H1 (cell line): ENCODE measurements at regions not wholly inside any gene's neighbourhood (a gene's known extent, or its start where the extent isn't known, plus 50 kb on each side); places are given as distances from the start of the nearest gene placed in this dataset.

Experiments
- CTCF ChIA-PET: fragments of 300-600 bp; sonication (Branson Sonifier 250); formaldehyde crosslinking; loops from one replicate; lab custom pipeline; 2021; ENCODE audit not compliant: partially characterized antibody; lab: Charles Lee
- POLR2A ChIA-PET: fragments of 300-600 bp; sonication (Branson Sonifier 250); formaldehyde crosslinking; loops from one replicate; lab custom pipeline; 2021; ENCODE audit warnings: inconsistent platforms; ENCODE audit not compliant: partially characterized antibody; lab: Charles Lee
- DNase-seq, 2 experiments: peaks; one replicate each; pipeline versions ENCODE4 v3.0.0 to v3.0.0-alpha.2; 2010 to 2022; ENCODE audit warnings: low spot score in 2 of 2, low read depth in 1 of 2, mixed read lengths in 1 of 2
- FAIRE-seq: peaks from 2 replicates; lab custom pipeline; 2011; peaks lifted over from hg19 to GRCh38; lab: Jason Lieb, UNC
- H2AFZ ChIP-seq: 2 replicates; pipeline ENCODE4 v1.8.1; 2012; ENCODE audit warnings: low read length, inconsistent platforms
- H2AK5ac ChIP-seq: 2 replicates; pipeline ENCODE4 v1.6.1; 2013; ENCODE audit warnings: low read depth, low read length
- H2BK120ac ChIP-seq: replicated peaks from 2 replicates; pipeline ENCODE3; 2013; ENCODE audit warnings: low read depth, low read length, inconsistent platforms
- H2BK12ac ChIP-seq: 2 replicates; pipeline ENCODE4 v1.6.1; 2013; ENCODE audit warnings: low read depth, low read length
- H2BK15ac ChIP-seq: 2 replicates; pipeline ENCODE4 v1.6.1; 2013; ENCODE audit warnings: low read length
- H2BK20ac ChIP-seq: 2 replicates; pipeline ENCODE4 v1.6.1; 2013; ENCODE audit warnings: low read length
- H2BK5ac ChIP-seq: 2 replicates; pipeline ENCODE4 v1.6.1; 2013; ENCODE audit warnings: low read depth, low read length
- H3K14ac ChIP-seq: 2 replicates; pipeline ENCODE4 v1.6.1; 2013; ENCODE audit warnings: inconsistent platforms; ENCODE audit not compliant: insufficient read length
- H3K18ac ChIP-seq: 2 replicates; pipeline ENCODE4 v1.6.1; 2013; ENCODE audit warnings: low read length; ENCODE audit errors: extremely low read depth
- H3K23ac ChIP-seq: 2 replicates; pipeline ENCODE4 v1.6.1; 2013; ENCODE audit warnings: inconsistent platforms; ENCODE audit not compliant: insufficient read length
- H3K23me2 ChIP-seq: 2 replicates; pipeline ENCODE4 v1.6.1; 2013; ENCODE audit warnings: low read depth, low read length
- H3K27ac ChIP-seq: 2 replicates; pipeline ENCODE4 v1.6.1; 2011; ENCODE audit warnings: low read depth, low read length, inconsistent platforms
- H3K27me3 ChIP-seq, 4 experiments: replicated peaks in 1 of 4; 1 replicate in 1 of 4; 2 replicates in 3 of 4; pipeline versions ENCODE4 v1.6.1 to v1.8.1; 2011 to 2013; ENCODE audit warnings: low read length in 3 of 4, mild to moderate bottlenecking in 3 of 4, inconsistent platforms in 2 of 4, mixed read lengths in 2 of 4, moderate library complexity in 1 of 4; ENCODE audit not compliant: control insufficient read depth in 3 of 4, insufficient read depth in 3 of 4; ENCODE audit errors: extremely low read depth in 1 of 4
- H3K36me3 ChIP-seq, 4 experiments: 2 replicates each; pipeline versions ENCODE4 v1.6.1 to v1.8.1; 2011 to 2013; ENCODE audit warnings: mild to moderate bottlenecking in 4 of 4, low read length in 3 of 4, moderate library complexity in 2 of 4, control low read depth in 1 of 4, inconsistent platforms in 1 of 4; ENCODE audit not compliant: insufficient read depth in 4 of 4, control insufficient read depth in 2 of 4
- H3K4ac ChIP-seq: replicated peaks from 2 replicates; pipeline ENCODE3; 2013; ENCODE audit warnings: low read length, low read depth, mixed read lengths, inconsistent platforms; ENCODE audit not compliant: insufficient read length
- H3K4me1 ChIP-seq, 4 experiments: replicated peaks in 1 of 4; 1 replicate in 1 of 4; 2 replicates in 3 of 4; pipeline versions ENCODE4 v1.6.1 to v1.8.1; 2011 to 2013; ENCODE audit warnings: low read length in 3 of 4, inconsistent platforms in 2 of 4, mixed read lengths in 1 of 4; ENCODE audit not compliant: insufficient read depth in 4 of 4, control insufficient read depth in 3 of 4
- H3K4me2 ChIP-seq, 2 experiments: 2 replicates each; pipeline versions ENCODE4 v1.6.1 to v1.8.1; 2011 to 2013; ENCODE audit warnings: low read depth in 2 of 2, low read length in 2 of 2, control low read depth in 1 of 2, inconsistent platforms in 1 of 2, mild to moderate bottlenecking in 1 of 2; ENCODE audit not compliant: insufficient read depth in 1 of 2
- H3K4me3 ChIP-seq, 4 experiments: fragments of 200-600, 300-600 bp in 1 of 4; sonication (generic), shearing (Covaris generic), sonication (Bioruptor Twin) in 1 of 4; 2 replicates each; pipeline versions ENCODE4 v1.5.1 to v1.8.1; 2011 to 2016; ENCODE audit warnings: low read length in 4 of 4, low read depth in 3 of 4, control low read depth in 2 of 4, inconsistent platforms in 2 of 4, mild to moderate bottlenecking in 2 of 4, mixed read lengths in 1 of 4, moderate library complexity in 1 of 4; ENCODE audit not compliant: insufficient read depth in 2 of 4; ENCODE audit errors: extremely low read depth in 1 of 4
- H3K56ac ChIP-seq: replicated peaks from 2 replicates; pipeline ENCODE3; 2013; ENCODE audit warnings: low read depth, mild to moderate bottlenecking, mixed read lengths, low read length, inconsistent platforms; ENCODE audit not compliant: insufficient read length
- H3K79me1 ChIP-seq: 2 replicates; pipeline ENCODE4 v1.6.1; 2013; ENCODE audit warnings: low read depth, low read length, control low read depth
- H3K79me2 ChIP-seq, 2 experiments: 2 replicates each; pipeline versions ENCODE4 v1.6.1 to v1.8.1; 2012 to 2013; ENCODE audit warnings: low read length in 2 of 2, mild to moderate bottlenecking in 2 of 2, inconsistent platforms in 1 of 2; ENCODE audit not compliant: insufficient read depth in 2 of 2, control insufficient read depth in 1 of 2
- H3K9ac ChIP-seq, 4 experiments: replicated peaks in 1 of 4; 1 replicate in 1 of 4; 2 replicates in 3 of 4; pipeline versions ENCODE4 v1.6.1 to v1.8.1; 2011 to 2013; ENCODE audit warnings: low read depth in 3 of 4, low read length in 3 of 4, control low read depth in 2 of 4, mild to moderate bottlenecking in 2 of 4, moderate library complexity in 2 of 4, inconsistent platforms in 1 of 4; ENCODE audit errors: extremely low read depth in 1 of 4
- H3K9me3 ChIP-seq, 2 experiments: 2 replicates each; pipeline versions ENCODE4 v1.6.1 to v1.8.1; 2012 to 2013; ENCODE audit warnings: mild to moderate bottlenecking in 2 of 2, moderate library complexity in 2 of 2, control low read depth in 1 of 2, inconsistent platforms in 1 of 2, low read depth in 1 of 2, low read length in 1 of 2, mixed read lengths in 1 of 2; ENCODE audit not compliant: insufficient read depth in 2 of 2
- H4K20me1 ChIP-seq, 2 experiments: replicated peaks in 1 of 2; 2 replicates each; pipeline versions ENCODE3 to v1.8.1; 2011 to 2013; ENCODE audit warnings: inconsistent platforms in 2 of 2, low read length in 2 of 2, mild to moderate bottlenecking in 1 of 2; ENCODE audit not compliant: insufficient read depth in 2 of 2, control insufficient read depth in 1 of 2
- H4K5ac ChIP-seq: 2 replicates; pipeline ENCODE4 v1.6.1; 2013; ENCODE audit warnings: low read length, low read depth, mixed read lengths, inconsistent platforms; ENCODE audit not compliant: insufficient read length
- H4K8ac ChIP-seq: 2 replicates; pipeline ENCODE4 v1.8.0; 2013; ENCODE audit warnings: mild to moderate bottlenecking, moderate library complexity, low read length, inconsistent platforms; ENCODE audit not compliant: insufficient read depth; ENCODE audit errors: extremely low read depth
- H4K91ac ChIP-seq: replicated peaks from 2 replicates; pipeline ENCODE3; 2013; ENCODE audit warnings: low read length, mixed read lengths, inconsistent platforms; ENCODE audit not compliant: insufficient read length
- BRCA1 ChIP-seq: IDR thresholded peaks from 2 replicates; pipeline ENCODE4 v1.6.1; 2012; ENCODE audit warnings: low read depth, low read length, improper control_type of control experiment
- CBX5 ChIP-seq: fragments of 300-800, 300-1000 bp; sonication (generic); IDR thresholded peaks from 2 replicates; pipeline ENCODE4 v1.7.1; 2016; ENCODE audit warnings: antibody characterized with exemption, low read length, low read depth
- CEBPB ChIP-seq: IDR thresholded peaks from 2 replicates; pipeline ENCODE4 v1.6.1; 2012; ENCODE audit warnings: low read depth, low read length
- RAD21 ChIP-seq, 2 experiments: IDR thresholded peaks in 1 of 2; conservative IDR thresholded peaks in 1 of 2; 2 replicates each; pipeline ENCODE4 v1.6.1; 2011; ENCODE audit warnings: low read depth in 2 of 2, low read length in 2 of 2, improper control_type of control experiment in 1 of 2, inconsistent platforms in 1 of 2, mild to moderate bottlenecking in 1 of 2, moderate library complexity in 1 of 2
- RBBP5 ChIP-seq: IDR thresholded peaks from 2 replicates; pipeline ENCODE4 v1.7.1; 2012; ENCODE audit warnings: low read depth, mild to moderate bottlenecking, inconsistent platforms, low read length, moderate library complexity, borderline replicate concordance
- RFX5 ChIP-seq: IDR thresholded peaks from 2 replicates; pipeline ENCODE4 v1.6.1; 2011; ENCODE audit warnings: low read depth, low read length, improper control_type of control experiment, borderline replicate concordance
- RXRA ChIP-seq: IDR thresholded peaks from 2 replicates; pipeline ENCODE4 v1.6.1; 2011; ENCODE audit warnings: low read depth, mild to moderate bottlenecking, low read length, moderate library complexity; ENCODE audit not compliant: insufficient read depth
- SIN3A ChIP-seq, 2 experiments: IDR thresholded peaks in 1 of 2; conservative IDR thresholded peaks in 1 of 2; 2 replicates each; pipeline ENCODE4 v1.6.1; 2011 to 2012; ENCODE audit warnings: low read length in 2 of 2, improper control_type of control experiment in 1 of 2, low read depth in 1 of 2, mild to moderate bottlenecking in 1 of 2
- SP2 ChIP-seq: IDR thresholded peaks from 2 replicates; pipeline ENCODE4 v1.6.1; 2012; ENCODE audit warnings: mild to moderate bottlenecking, low read length, inconsistent platforms
- SP4 ChIP-seq: IDR thresholded peaks from 2 replicates; pipeline ENCODE4 v1.6.1; 2012; ENCODE audit warnings: low read length, inconsistent platforms
- TBP ChIP-seq: IDR thresholded peaks from 2 replicates; pipeline ENCODE4 v1.6.1; 2011; ENCODE audit warnings: low read depth, low read length, improper control_type of control experiment
- TCF12 ChIP-seq: IDR thresholded peaks from 2 replicates; pipeline ENCODE4 v1.6.1; 2011; ENCODE audit warnings: low read depth, mild to moderate bottlenecking, low read length
- WGBS, 2 experiments: shearing (Covaris generic) in 1 of 2; methylation state at CpG; one replicate each; pipeline versions ENCODE4 v1.1.6 to v1.1.7; 2013 to 2015; ENCODE audit warnings: low lambda C conversion rate in 2 of 2, mixed read lengths in 2 of 2, inconsistent platforms in 1 of 2, low coverage in 1 of 2, missing lambda C conversion rate in 1 of 2; ENCODE audit not compliant: insufficient replicate concordance in 2 of 2, insufficient coverage in 1 of 2, insufficient read length in 1 of 2; ENCODE audit errors: extremely low coverage in 1 of 2, missing lambda C conversion rate in 1 of 2; 5-methylcytosine and 5-hydroxymethylcytosine counted together

- no peak overlapping the region for H2BK120ac ChIP-seq
- 87% methylated on average over 13 of the region's 13 CpGs; no CpG with 5 or more reads in 1 of the 2 experiments for WGBS, 2 experiments
- H3K4ac ChIP-seq: no peak overlapping the region
- no peaks in the 10 kb centered on the region for H3K79me1 ChIP-seq
- H3K27me3 ChIP-seq: no peaks in the 10 kb centered on the region
- H3K9ac ChIP-seq: no peak overlapping the region
- H3K27ac ChIP-seq: no peak overlapping the region
- H4K20me1 ChIP-seq: no peaks in the 10 kb centered on the region
- DNase-seq: peak in 1 of 2 experiments; percentile 27
- H3K4me2 ChIP-seq: no peak overlapping the region
- H2BK5ac ChIP-seq: no peak overlapping the region
- no peak overlapping the region for H3K23ac ChIP-seq
- ChIA-PET CTCF (interaction anchor here (1.4 to 1.7 kb wide), 2 partner anchors 14 to 16 kb away, joined by 3 to 9 read pairs; no protein-coding TSS in a partner anchor), POLR2A (no interaction called here)
- H2AFZ ChIP-seq: no peak overlapping the region
- H3K23me2 ChIP-seq: no peaks in the 10 kb centered on the region
- H2BK12ac ChIP-seq: no peak overlapping the region
- H4K8ac ChIP-seq: no peak overlapping the region
- H3K14ac ChIP-seq: no peak overlapping the region
- no peaks in the 10 kb centered on the region for H3K4me1 ChIP-seq
- no peak overlapping the region for H3K56ac ChIP-seq
- no peaks in the 10 kb centered on the region for H3K79me2 ChIP-seq
- TF ChIP-seq SP4: no peak
- TF ChIP-seq CEBPB: no peak
- TF ChIP-seq TBP: no peak
- no peak for TF ChIP-seq BRCA1
- TF ChIP-seq RAD21 (IDR thresholded peaks at IDR 0.05 in 1 of 2, conservative IDR thresholded peaks at IDR 0.05 in 1 of 2; ENCODE audit: low read depth in 2 of 2, low read length in 2 of 2): no peak
- no peak for TF ChIP-seq CBX5
- no peak for TF ChIP-seq SP2
- TF ChIP-seq TCF12: no peak
- no peak for TF ChIP-seq RFX5
- no peak for TF ChIP-seq RBBP5
- TF ChIP-seq SIN3A (conservative IDR thresholded peaks at IDR 0.05 in 1 of 2, IDR thresholded peaks at IDR 0.05 in 1 of 2; ENCODE audit: low read depth in 1 of 2, low read length in 2 of 2): no peak
- no peak for TF ChIP-seq RXRA
- FAIRE-seq: no peak
- no peak overlapping the region for H2BK20ac ChIP-seq
- H4K5ac ChIP-seq: no peak overlapping the region
- no peak overlapping the region for H3K4me3 ChIP-seq
- H3K36me3 ChIP-seq: no peaks in the 10 kb centered on the region
- no peak overlapping the region for H2BK15ac ChIP-seq
- H2AK5ac ChIP-seq: no peak overlapping the region
- H3K9me3 ChIP-seq: no peaks in the 10 kb centered on the region
- no peak overlapping the region for H3K18ac ChIP-seq
- peak overlapping the region; percentile 45 for H4K91ac ChIP-seq
These were observed 176.1 kb downstream of the KLF13 start for GRCh38 chr15:31502541-31503229.
